GM12873 (cell line): ENCODE measurements at regions not wholly inside any gene's neighbourhood (a gene's known extent, or its start where the extent isn't known, plus 50 kb on each side); places are given as distances from the start of the nearest gene placed in this dataset.
A peak's percentile ranks its signal among the peaks of the same experiment; 100 is the strongest.

Experiments
- CTCF ChIP-seq: IDR thresholded peaks from 2 replicates; pipeline ENCODE4 v1.5.1; 2012; ENCODE audit warnings: low read depth, mild to moderate bottlenecking, moderate library complexity, low read length, control low read depth; ENCODE audit not compliant: insufficient read depth; ENCODE audit errors: missing control alignments

- peak; percentile 71 for TF ChIP-seq CTCF
These were observed 225.8 kb upstream of the KLF14 start for GRCh38 chr7:130959743-130960207.

- no peak for TF ChIP-seq CTCF
These were observed 226.4 kb upstream of the KLF14 start for GRCh38 chr7:130960208-130960988.

- no peak for TF ChIP-seq CTCF
These were observed 227.2 kb upstream of the KLF14 start for GRCh38 chr7:130961128-130961601.

- TF ChIP-seq CTCF = no peak
These were observed 228.1 kb upstream of the KLF14 start for GRCh38 chr7:130962109-130962508.

- TF ChIP-seq CTCF = no peak
These were observed 229.3 kb upstream of the KLF14 start for GRCh38 chr7:130963339-130963738.

- TF ChIP-seq CTCF = no peak
These were observed 231.5 kb upstream of the KLF14 start for GRCh38 chr7:130965515-130965914.

GRCh38 chr7:130966246-130967009 lies 232.4 kb upstream of the KLF14 start:
- TF ChIP-seq CTCF = no peak
